ENCODE measurements at regions not wholly inside any gene's neighbourhood (a gene's known extent, or its start where the extent isn't known, plus 50 kb on each side); places are given as distances from the start of the nearest gene placed in this dataset.

DNA sequence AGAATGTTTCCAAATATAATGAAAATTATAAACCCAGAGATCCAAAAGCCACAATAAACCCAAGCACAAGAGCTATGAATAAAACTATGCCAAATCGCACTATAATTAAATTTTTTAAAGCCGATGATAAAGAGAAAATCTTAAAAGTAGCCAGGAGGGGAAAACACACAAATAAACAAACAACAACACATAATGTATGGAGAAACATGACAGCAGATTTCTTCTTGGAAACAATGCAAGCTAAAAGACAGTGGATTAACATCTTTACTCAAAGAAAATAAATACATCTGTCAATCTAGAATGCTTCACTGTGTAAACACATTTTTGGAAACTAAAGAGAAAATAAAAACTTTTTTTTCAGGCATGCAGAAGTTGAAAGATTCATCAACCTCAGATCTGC lies 53.0 kb upstream of the SMOX start:
- no peaks in the 10 kb centered on the region for H3K36me3 ChIP-seq
- no peak for DNase-seq
- no peaks in the 10 kb centered on the region for H3K27me3 ChIP-seq
- peaks cover 0 to 9% (median 2%) of the 10 kb centered on the region in 4 donors for H3K4me1 ChIP-seq
- TF ChIP-seq POLR2AphosphoS5 (IDR thresholded peaks at IDR 0.05) (no peak), POLR2A (IDR thresholded peaks at IDR 0.05) (no peak)
- TF ChIP-seq, protein P1, sequence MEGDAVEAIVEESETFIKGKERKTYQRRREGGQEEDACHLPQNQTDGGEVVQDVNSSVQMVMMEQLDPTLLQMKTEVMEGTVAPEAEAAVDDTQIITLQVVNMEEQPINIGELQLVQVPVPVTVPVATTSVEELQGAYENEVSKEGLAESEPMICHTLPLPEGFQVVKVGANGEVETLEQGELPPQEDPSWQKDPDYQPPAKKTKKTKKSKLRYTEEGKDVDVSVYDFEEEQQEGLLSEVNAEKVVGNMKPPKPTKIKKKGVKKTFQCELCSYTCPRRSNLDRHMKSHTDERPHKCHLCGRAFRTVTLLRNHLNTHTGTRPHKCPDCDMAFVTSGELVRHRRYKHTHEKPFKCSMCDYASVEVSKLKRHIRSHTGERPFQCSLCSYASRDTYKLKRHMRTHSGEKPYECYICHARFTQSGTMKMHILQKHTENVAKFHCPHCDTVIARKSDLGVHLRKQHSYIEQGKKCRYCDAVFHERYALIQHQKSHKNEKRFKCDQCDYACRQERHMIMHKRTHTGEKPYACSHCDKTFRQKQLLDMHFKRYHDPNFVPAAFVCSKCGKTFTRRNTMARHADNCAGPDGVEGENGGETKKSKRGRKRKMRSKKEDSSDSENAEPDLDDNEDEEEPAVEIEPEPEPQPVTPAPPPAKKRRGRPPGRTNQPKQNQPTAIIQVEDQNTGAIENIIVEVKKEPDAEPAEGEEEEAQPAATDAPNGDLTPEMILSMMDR (IDR thresholded peaks at IDR 0.05) = no peak
- H3K27ac ChIP-seq = no peak overlapping the region
- H3K9me3 ChIP-seq = no peaks in the 10 kb centered on the region
- intact Hi-C loops (cut with DNase I; ENCODE audit: low total_unique reads) = loop anchor here (10.0 kb wide), 1 partner anchor 421 kb away; no protein-coding TSS in a partner anchor
- H3K4me3 ChIP-seq = no peak overlapping the region
- WGBS, 5 donors = 41 to 66% (median 48%) methylated on average over 2 of the region's 2 CpGs

DNA sequence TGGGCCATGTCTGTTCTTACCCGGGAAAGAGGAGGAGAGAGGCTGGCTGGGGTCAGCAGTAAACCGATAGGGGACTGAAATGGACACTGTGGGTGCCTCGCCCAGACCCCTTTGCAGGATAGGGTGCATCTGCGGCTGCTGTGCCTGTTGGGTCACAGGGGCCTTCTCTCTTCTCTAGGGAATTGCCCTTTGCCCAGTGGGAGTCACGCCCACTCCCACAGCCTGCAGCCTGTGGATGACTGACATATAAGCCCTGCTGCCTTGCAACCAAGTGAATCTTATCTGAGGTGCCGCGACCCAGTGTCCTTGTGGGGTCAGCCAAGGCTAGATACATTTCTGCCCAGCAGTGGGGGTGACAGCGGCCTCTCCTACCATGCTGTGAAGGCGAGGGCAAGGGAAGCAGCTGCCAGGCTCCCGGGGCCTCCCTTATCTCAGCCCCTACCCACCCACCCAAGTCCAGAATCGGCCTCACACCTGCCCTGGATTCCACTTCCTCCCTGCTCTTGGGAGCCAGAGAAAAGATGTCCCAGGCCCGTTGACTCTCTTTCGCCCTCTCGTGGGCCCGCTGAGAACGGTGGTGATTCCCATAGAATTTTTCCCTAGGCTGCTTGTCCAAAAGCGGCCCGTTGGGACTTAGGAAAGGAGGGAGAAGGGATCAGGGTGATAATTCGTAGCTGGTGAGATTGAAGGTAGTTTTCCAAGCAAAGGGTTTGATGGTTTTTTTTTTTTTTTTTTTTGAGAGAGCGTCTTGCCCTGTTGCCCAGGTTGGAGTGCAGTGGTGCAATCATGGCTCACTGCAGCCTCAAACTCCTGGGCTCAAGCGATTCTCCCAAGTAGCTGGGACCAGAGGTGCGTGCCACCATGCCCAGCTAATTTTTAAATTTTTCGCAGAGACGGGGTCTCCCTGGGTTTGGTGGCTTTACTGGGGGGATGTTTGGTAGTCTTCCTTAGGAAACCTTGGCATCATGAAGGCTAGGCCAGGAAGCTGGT lies 56.8 kb upstream of the SMOX start:
- 39 to 46% (median 40%) methylated on average over 23 to 24 of the region's 24 CpGs for WGBS, 5 donors
- no peaks in the 10 kb centered on the region for H3K9me3 ChIP-seq
- peak; percentile 69 to 79 for DNase-seq
- intact Hi-C loops (cut with DNase I; ENCODE audit: low total_unique reads) = loop anchor here (10.0 kb wide), 1 partner anchor 417 kb away; no protein-coding TSS in a partner anchor
- no peak overlapping the region for H3K4me3 ChIP-seq
- TF ChIP-seq POLR2A (IDR thresholded peaks at IDR 0.05) (no peak), POLR2AphosphoS5 (IDR thresholded peaks at IDR 0.05) (peak in 1 of 3 donors; percentile 33)
- TF ChIP-seq, protein P1 (IDR thresholded peaks at IDR 0.05) = peak in 5 of 7 experiments; percentile 46 to 63 (median 62)
- H3K4me1 ChIP-seq = peaks cover 0 to 9% (median 2%) of the 10 kb centered on the region in 4 donors
- no peaks in the 10 kb centered on the region for H3K36me3 ChIP-seq
- no peak overlapping the region for H3K27ac ChIP-seq
- H3K27me3 ChIP-seq = no peaks in the 10 kb centered on the region

DNA sequence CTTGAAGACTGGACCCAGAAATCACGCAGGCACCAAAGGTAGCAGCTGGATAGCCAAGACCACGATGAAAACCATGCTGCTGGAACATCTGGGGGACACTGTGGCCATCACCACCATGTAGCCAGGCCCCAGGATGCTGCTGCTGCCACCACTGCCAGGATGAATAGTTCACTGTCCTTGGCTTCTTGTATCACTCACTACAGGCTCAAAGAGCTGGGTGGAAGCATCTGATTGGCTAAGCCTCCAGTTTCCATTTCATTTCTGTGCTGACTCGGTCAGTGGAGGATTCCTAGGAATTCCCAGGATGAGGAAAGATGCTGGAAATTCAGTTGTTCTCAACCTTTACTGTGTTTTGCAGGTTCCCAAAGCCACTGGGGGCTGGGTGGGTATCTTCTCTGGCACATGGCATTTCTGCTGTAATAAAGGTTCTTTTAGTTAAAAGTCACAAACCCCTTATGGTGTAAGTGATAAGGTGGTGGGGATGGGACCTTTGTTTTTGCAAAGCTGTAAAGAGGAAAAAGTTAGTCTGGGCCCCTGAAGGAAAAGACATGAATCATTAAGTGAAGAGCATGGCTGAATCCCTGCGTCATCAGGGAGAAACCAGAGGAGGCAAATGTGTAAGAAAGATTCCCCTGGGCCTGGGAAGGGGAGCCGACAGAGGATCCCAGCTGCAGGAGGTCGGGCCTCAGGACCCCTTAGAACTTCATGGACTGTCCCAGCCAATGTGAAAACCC lies 57.7 kb upstream of the SMOX start:
- peak in 1 of 2 donors; percentile 21 for DNase-seq
- Histone ChIP-seq H3K27ac (peak overlapping the region in 2 of 5 donors; percentile 4 to 16), H3K27me3 (no peaks in the 10 kb centered on the region), H3K36me3 (no peaks in the 10 kb centered on the region), H3K4me3 (no peak overlapping the region), H3K9me3 (no peaks in the 10 kb centered on the region), H3K4me1 (peaks cover 0 to 9% (median 2%) of the 10 kb centered on the region in 4 donors)
- intact Hi-C loops (cut with DNase I; ENCODE audit: low total_unique reads) = loop anchor here (10.0 kb wide), 1 partner anchor 416 kb away; no protein-coding TSS in a partner anchor
- TF ChIP-seq, protein P1 (IDR thresholded peaks at IDR 0.05) = no peak
- TF ChIP-seq EP300 (IDR thresholded peaks at IDR 0.05) (no peak), POLR2A (IDR thresholded peaks at IDR 0.05) (no peak), POLR2AphosphoS5 (IDR thresholded peaks at IDR 0.05) (no peak)
- WGBS, 5 donors = 73 to 80% (median 76%) methylated on average over 6 of the region's 6 CpGs
